ENCODE measurements at regions not wholly inside any gene's neighbourhood (a gene's known extent, or its start where the extent isn't known, plus 50 kb on each side); places are given as distances from the start of the nearest gene placed in this dataset.

- DNase-seq (ENCODE audit: low spot score) = peak; percentile 61
These were observed 150.7 kb upstream of the FOXA2 start for GRCh38 chr20:22734946-22735647.

GRCh38 chr20:22740829-22741228, 156.5 kb upstream of the FOXA2 start:
- no peak for DNase-seq (ENCODE audit: low spot score)

GRCh38 chr20:22744341-22745193, 160.2 kb upstream of the FOXA2 start:
- DNase-seq (ENCODE audit: low spot score) = peak; percentile 19

GRCh38 chr20:22745194-22745500, 160.8 kb upstream of the FOXA2 start:
- no peak for DNase-seq (ENCODE audit: low spot score)

- DNase-seq (ENCODE audit: low spot score) = no peak
These were observed 162.6 kb upstream of the FOXA2 start for GRCh38 chr20:22746957-22747356.

GRCh38 chr20:22752324-22752723, 168.0 kb upstream of the FOXA2 start:
- DNase-seq (ENCODE audit: low spot score) = no peak

- peak; percentile 60 for DNase-seq (ENCODE audit: low spot score)
These were observed 173.2 kb upstream of the FOXA2 start for GRCh38 chr20:22757424-22758183.

- no peak for DNase-seq (ENCODE audit: low spot score)
These were observed 174.4 kb upstream of the FOXA2 start for GRCh38 chr20:22758815-22759214.

- peak; percentile 51 for DNase-seq (ENCODE audit: low spot score)
These were observed 178.3 kb upstream of the FOXA2 start for GRCh38 chr20:22762576-22763256.

- DNase-seq (ENCODE audit: low spot score) = peak; percentile 95
These were observed 179.0 kb upstream of the FOXA2 start for GRCh38 chr20:22763257-22763906.

- peak; percentile 30 for DNase-seq (ENCODE audit: low spot score)
These were observed 184.2 kb upstream of the FOXA2 start for GRCh38 chr20:22768266-22769178.

- no peak for DNase-seq (ENCODE audit: low spot score)
These were observed 185.9 kb upstream of the FOXA2 start for GRCh38 chr20:22770241-22770800.

GRCh38 chr20:22771706-22772105, 187.3 kb upstream of the FOXA2 start:
- DNase-seq (ENCODE audit: low spot score) = no peak

GRCh38 chr20:22773344-22773743, 189.0 kb upstream of the FOXA2 start:
- DNase-seq (ENCODE audit: low spot score) = no peak

GRCh38 chr20:22775256-22775655, 190.9 kb upstream of the FOXA2 start:
- DNase-seq (ENCODE audit: low spot score) = no peak

GRCh38 chr20:22775671-22776139, 191.3 kb upstream of the FOXA2 start:
- DNase-seq (ENCODE audit: low spot score) = peak; percentile 98

- no peak for DNase-seq (ENCODE audit: low spot score)
These were observed 192.0 kb upstream of the FOXA2 start for GRCh38 chr20:22776369-22776768.

- DNase-seq (ENCODE audit: low spot score) = no peak
These were observed 195.5 kb upstream of the FOXA2 start for GRCh38 chr20:22779878-22780277.

- no peak for DNase-seq (ENCODE audit: low spot score)
These were observed 197.5 kb upstream of the FOXA2 start for GRCh38 chr20:22781869-22782268.

- no peak for DNase-seq (ENCODE audit: low spot score)
These were observed 205.3 kb upstream of the FOXA2 start for GRCh38 chr20:22789676-22790075.

Measured in A172 (cell line).